HG03196 (cell line): ENCODE measurements at regions not wholly inside any gene's neighbourhood (a gene's known extent, or its start where the extent isn't known, plus 50 kb on each side); places are given as distances from the start of the nearest gene placed in this dataset.

ENCODE experiments used
- ATAC-seq: cut with Tn5 transposase; IDR thresholded peaks from one replicate; pipeline ENCODE4 v1.9.1; 2021; ENCODE audit not compliant: unreplicated experiment

DNA sequence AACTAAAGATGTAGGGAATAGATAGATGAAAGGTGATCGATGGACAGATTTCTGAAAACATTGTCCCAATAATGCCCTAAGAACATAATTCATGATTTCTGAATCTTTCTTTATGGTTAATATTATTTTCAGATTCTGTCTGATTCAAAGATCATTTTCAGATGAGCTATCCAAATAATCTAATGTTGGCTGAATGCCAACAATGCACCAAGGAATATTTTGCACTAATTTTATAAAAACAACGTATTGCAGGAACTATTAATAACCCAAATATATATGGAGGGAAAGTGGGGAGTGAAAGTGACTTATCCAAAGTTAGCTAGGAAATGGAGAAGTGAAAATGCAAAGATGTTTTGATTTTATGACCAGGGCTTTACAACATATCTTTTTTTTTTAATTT, 1675.5 kb downstream of the STIM2 start:
- ATAC-seq: no peak

GRCh38 chr4:28545986-28546385, 1685.3 kb downstream of the STIM2 start:
- no peak for ATAC-seq

DNA sequence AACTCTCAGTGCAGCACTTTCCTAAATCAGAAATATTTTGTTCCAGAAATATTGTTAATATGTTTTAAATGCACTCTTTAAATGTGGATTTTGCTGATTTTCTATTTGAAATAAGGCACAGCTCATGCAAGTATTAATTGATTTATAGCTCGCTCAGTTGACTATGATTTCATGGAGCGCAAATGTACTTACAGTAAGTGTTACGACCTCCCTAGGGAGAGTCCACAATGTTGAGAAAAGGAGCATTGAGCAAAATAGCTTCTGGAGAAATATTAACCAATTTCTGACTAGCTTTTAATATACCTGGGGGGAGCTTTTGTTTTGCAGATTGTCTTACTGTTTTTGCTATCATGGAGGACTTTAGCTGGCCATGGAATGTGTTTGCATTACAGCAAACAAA, 1687.5 kb downstream of the STIM2 start:
- ATAC-seq: no peak

- no peak for ATAC-seq
Observed at GRCh38 chr4:28548594-28548993, 1688.0 kb downstream of the STIM2 start.

- ATAC-seq: no peak
Observed at GRCh38 chr4:28555866-28556265, 1695.2 kb downstream of the STIM2 start.

GRCh38 chr4:28557755-28558154, 1697.1 kb downstream of the STIM2 start:
- no peak for ATAC-seq

DNA sequence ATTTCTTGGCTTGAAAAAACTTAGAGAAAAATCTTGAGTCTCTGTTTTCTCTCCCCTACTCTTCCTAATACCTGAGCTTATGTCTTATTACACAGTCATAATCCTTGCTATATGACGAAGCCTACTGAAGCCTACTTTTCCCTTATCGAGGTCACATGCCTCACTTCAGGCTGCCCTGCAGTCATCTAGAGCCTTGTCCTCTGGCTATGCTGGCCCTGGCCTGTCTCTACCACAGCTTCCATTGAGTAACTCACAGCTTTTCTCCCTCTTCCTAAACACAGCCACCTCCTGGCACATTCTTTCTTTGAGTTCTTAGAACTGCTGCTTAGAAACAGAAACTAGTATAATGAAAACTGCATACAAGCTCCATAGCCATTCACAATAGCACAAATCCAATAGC, 1698.3 kb downstream of the STIM2 start:
- ATAC-seq: no peak

DNA sequence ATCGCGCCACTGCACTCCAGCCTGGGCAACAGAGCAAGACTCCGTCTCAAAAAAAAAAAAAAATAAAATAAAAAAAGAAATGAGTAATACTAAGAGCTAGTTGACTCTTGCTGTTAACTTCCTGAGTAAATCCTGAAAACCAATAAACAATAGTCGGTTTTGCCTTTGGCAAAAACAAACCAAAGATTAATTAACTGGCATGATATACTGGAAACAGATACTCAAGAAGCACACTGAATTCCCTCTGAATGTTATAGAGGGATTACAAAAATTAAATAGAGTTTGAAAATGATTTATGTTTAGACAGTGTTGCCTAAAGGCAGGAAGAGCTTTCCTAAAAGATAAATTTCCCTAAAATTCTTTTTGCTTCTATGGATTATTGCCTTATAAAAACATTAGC, 1702.3 kb downstream of the STIM2 start:
- no peak for ATAC-seq

DNA sequence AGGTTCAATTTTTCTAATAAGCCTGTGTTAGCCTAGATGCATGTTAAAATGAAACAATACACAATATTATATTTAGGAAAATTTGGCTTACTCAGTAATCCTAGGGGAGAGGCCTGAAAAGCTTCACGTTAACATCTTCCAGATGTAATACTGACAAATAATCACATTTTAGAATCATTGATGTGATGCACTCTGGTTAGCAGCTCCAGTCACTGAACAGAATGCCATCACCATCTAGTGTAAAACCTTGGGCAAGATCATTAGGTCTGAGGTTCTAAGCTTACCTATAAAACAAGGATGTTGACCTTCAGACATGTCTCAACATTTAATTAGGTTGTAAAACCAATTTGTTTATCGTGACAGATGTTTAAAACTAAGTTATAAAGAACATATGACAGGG, 1704.8 kb downstream of the STIM2 start:
- ATAC-seq: no peak

DNA sequence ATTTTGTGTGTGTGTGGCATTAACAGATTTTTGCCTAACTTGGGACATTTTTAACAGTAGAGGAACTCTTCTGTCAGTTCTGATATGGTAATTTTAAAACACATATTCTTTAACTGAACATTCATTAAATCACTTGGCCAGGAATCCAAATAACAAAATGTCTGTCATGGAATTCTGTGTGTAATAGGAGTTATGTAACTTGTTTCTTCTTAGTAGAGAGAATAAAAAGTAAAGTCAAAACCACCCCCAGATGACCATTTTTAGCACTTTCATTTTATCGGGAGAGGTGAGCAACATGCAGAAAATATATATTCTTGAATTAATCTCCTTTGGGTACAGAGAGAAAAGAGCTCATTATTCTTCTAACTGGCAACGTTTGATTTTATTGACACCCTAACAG, 1740.3 kb downstream of the STIM2 start:
- no peak for ATAC-seq

- ATAC-seq: no peak
Observed at GRCh38 chr4:28621591-28621990, 1761.0 kb downstream of the STIM2 start.

- ATAC-seq: no peak
Observed at GRCh38 chr4:28636971-28637370, 1776.3 kb downstream of the STIM2 start.

GRCh38 chr4:28639747-28640146, 1779.1 kb downstream of the STIM2 start:
- ATAC-seq: no peak

GRCh38 chr4:28654618-28655017, 1794.0 kb downstream of the STIM2 start:
- ATAC-seq: no peak

DNA sequence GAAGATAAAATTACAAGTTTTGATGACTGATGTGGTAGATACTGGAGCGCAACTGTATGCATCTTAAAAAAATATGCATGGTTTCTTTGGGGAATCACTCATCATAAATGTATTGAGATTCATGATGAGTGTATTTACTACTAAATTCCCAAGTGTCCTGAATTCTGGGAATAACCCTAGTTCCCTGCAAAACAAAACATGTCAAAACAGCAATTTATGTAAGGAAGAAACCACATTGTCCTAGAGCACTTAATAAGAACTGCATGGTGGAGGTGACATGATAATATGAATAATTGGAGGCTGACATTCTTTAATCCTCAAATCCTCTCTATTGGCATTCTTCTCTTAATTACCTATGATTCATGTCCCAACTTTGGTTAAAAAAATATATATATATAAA, 1804.7 kb downstream of the STIM2 start:
- no peak for ATAC-seq

- no peak for ATAC-seq
Observed at GRCh38 chr4:28675582-28675981, 1814.9 kb downstream of the STIM2 start.

DNA sequence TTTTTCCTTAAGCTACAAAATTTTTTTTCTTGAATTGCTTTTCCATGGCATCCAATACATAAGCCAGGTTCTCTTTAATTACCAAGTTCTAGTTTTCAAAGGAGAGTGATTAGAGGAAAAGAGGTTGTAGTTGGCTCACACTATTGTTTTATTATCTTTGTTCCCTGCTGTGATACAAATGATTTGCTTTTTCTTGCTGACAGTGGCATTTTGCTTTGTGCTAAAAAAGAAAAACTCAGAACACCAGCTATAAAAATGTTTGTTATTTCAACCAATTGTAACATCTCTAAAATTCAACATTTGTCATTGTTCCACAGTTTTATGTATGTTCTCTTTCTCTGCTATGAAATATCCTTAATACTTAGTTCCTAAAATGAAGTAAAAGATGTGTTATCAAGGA, 1817.2 kb downstream of the STIM2 start:
- no peak for ATAC-seq

- no peak for ATAC-seq
Observed at GRCh38 chr4:28682847-28683246, 1822.2 kb downstream of the STIM2 start.

GRCh38 chr4:28686618-28687017, 1826.0 kb downstream of the STIM2 start:
- ATAC-seq: no peak

GRCh38 chr4:28690890-28691289, 1830.2 kb downstream of the STIM2 start:
- ATAC-seq: no peak

- no peak for ATAC-seq
Observed at GRCh38 chr4:28702571-28702970, 1841.9 kb downstream of the STIM2 start.

DNA sequence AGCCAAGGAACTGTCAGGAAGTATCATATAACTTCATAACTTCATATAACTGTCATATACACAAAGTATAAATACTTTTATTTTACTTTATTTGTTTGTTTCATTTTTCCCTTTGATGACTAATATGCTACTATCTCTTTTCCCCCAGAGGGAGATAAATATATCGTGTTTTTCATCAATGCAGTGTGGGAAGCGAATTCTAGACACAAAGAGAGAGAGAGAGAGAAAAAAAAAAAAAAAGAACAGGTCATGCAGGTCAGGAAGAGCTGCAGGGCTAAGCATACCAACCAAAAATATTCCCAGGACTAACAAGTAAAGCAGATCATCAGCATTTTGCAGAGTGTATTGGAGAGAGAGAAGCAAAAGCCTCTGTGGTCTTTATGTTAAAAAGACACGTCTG, 1849.2 kb downstream of the STIM2 start:
- no peak for ATAC-seq

DNA sequence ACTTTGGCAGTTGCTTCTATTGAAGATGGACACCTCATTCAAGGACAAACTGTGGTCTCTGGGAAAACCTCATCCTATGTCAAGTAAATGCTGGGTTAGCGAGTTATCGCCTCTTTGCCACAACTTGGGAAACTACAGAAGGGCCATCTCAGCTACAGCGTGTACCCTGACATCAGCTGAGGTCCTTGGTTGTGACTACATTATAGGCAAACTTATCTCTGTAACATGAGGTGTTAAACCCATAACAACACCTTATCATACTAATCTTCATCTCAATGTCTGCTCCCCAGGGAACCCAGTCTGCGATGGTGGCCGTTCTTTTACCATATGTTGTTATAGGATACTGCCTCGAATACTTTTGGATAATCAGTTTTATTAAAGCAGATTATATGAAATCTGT, 1862.7 kb downstream of the STIM2 start:
- ATAC-seq: no peak

- ATAC-seq: no peak
Observed at GRCh38 chr4:28724239-28724638, 1863.6 kb downstream of the STIM2 start.
